GM13977 (cell line): ENCODE measurements at regions not wholly inside any gene's neighbourhood (a gene's known extent, or its start where the extent isn't known, plus 50 kb on each side); places are given as distances from the start of the nearest gene placed in this dataset.

Experiments
- DNase-seq: peaks from one replicate; pipeline ENCODE4 v3.0.0; 2012; ENCODE audit warnings: low spot score
- CTCF ChIP-seq: IDR thresholded peaks from 2 replicates; pipeline ENCODE4 v1.5.1; 2012; ENCODE audit warnings: mild to moderate bottlenecking, control low read depth; ENCODE audit not compliant: insufficient read depth; ENCODE audit errors: extremely low read depth, missing control alignments
- in situ Hi-C: fragments of 300-500 bp; cut with MboI; formaldehyde crosslinking; loops from one replicate; pipeline ENCODE4 v1.12.0; 2022; ENCODE audit warnings: low sequenced_read_pairs, low pct_unique_long_range_greater_than_20kb, mixed read lengths, inconsistent platforms; ENCODE audit not compliant: unreplicated experiment

GRCh38 chr17:15026088-15026487, 239.0 kb downstream of the PMP22 start:
- TF ChIP-seq CTCF = no peak
- no peak for DNase-seq
- in situ Hi-C loops = no loop called here

GRCh38 chr17:15023589-15024336, 241.4 kb downstream of the PMP22 start:
- TF ChIP-seq CTCF = no peak
- in situ Hi-C loops = no loop called here
- DNase-seq = no peak

- no peak for TF ChIP-seq CTCF
- in situ Hi-C loops = no loop called here
- DNase-seq = no peak
Measured at GRCh38 chr17:15019158-15019557, 246.0 kb downstream of the PMP22 start.

GRCh38 chr17:15012351-15012980, 252.7 kb downstream of the PMP22 start:
- no peak for TF ChIP-seq CTCF
- in situ Hi-C loops = no loop called here
- DNase-seq = no peak

- in situ Hi-C loops = no loop called here
- no peak for DNase-seq
Measured at GRCh38 chr17:15009087-15009486, 256.0 kb downstream of the PMP22 start.

GRCh38 chr17:15007147-15007553, 258.0 kb downstream of the PMP22 start:
- TF ChIP-seq CTCF = no peak
- in situ Hi-C loops = no loop called here
- no peak for DNase-seq

More at GRCh38 chr17:15009087-15009486, 256.0 kb downstream of the PMP22 start:
- no peak for TF ChIP-seq CTCF
